HG02943 (cell line): ENCODE measurements at regions not wholly inside any gene's neighbourhood (a gene's known extent, or its start where the extent isn't known, plus 50 kb on each side); places are given as distances from the start of the nearest gene placed in this dataset.

Source experiments
- ATAC-seq: cut with Tn5 transposase; IDR thresholded peaks from one replicate; pipeline ENCODE4 v1.9.1; 2021; ENCODE audit warnings: mild to moderate bottlenecking, low read depth, moderate library complexity; ENCODE audit not compliant: unreplicated experiment

GRCh38 chr5:89397096-89397495 lies 514.1 kb upstream of the MEF2C start:
- no peak for ATAC-seq

- ATAC-seq: no peak
Measured at GRCh38 chr5:89396278-89396954, 513.4 kb upstream of the MEF2C start.

- ATAC-seq: no peak
Measured at GRCh38 chr5:89395111-89395510, 512.1 kb upstream of the MEF2C start.

- no peak for ATAC-seq
Measured at GRCh38 chr5:89388872-89389271, 505.9 kb upstream of the MEF2C start.

- no peak for ATAC-seq
Measured at GRCh38 chr5:89384391-89384790, 501.4 kb upstream of the MEF2C start.

- ATAC-seq: no peak
Measured at GRCh38 chr5:89380635-89381034, 497.7 kb upstream of the MEF2C start.

GRCh38 chr5:89377767-89378455 lies 494.9 kb upstream of the MEF2C start:
- ATAC-seq: no peak

- ATAC-seq: no peak
Measured at GRCh38 chr5:89374818-89375521, 492.0 kb upstream of the MEF2C start.

- ATAC-seq: no peak
Measured at GRCh38 chr5:89374144-89374784, 491.3 kb upstream of the MEF2C start.

GRCh38 chr5:89372176-89372575 lies 489.2 kb upstream of the MEF2C start:
- ATAC-seq: no peak

GRCh38 chr5:89371646-89372045 lies 488.7 kb upstream of the MEF2C start:
- ATAC-seq: no peak

- ATAC-seq: no peak
Measured at GRCh38 chr5:89359046-89359445, 476.1 kb upstream of the MEF2C start.

- no peak for ATAC-seq
Measured at GRCh38 chr5:89353837-89354551, 471.0 kb upstream of the MEF2C start.

- ATAC-seq: no peak
Measured at GRCh38 chr5:89351975-89352374, 469.0 kb upstream of the MEF2C start.

- ATAC-seq: no peak
Measured at GRCh38 chr5:89351222-89351621, 468.2 kb upstream of the MEF2C start.

- ATAC-seq: no peak
Measured at GRCh38 chr5:89350684-89351083, 467.7 kb upstream of the MEF2C start.

GRCh38 chr5:89349246-89349980 lies 466.4 kb upstream of the MEF2C start:
- ATAC-seq: no peak

GRCh38 chr5:89346573-89346972 lies 463.6 kb upstream of the MEF2C start:
- ATAC-seq: no peak

GRCh38 chr5:89343666-89344065 lies 460.7 kb upstream of the MEF2C start:
- ATAC-seq: peak; percentile 92
